Neuronal stem cell (in vitro differentiated cells): ENCODE measurements at regions not wholly inside any gene's neighbourhood (a gene's known extent, or its start where the extent isn't known, plus 50 kb on each side); places are given as distances from the start of the nearest gene placed in this dataset.

Experiments
- DNase-seq: peaks from one replicate; pipeline ENCODE4 v3.0.0-alpha.2; 2013; ENCODE audit warnings: low spot score
- H2AFZ ChIP-seq: one replicate; pipeline ENCODE4 v1.6.1; 2013; ENCODE audit warnings: mild to moderate bottlenecking, low read length, inconsistent platforms
- H2AK5ac ChIP-seq: 2 replicates; pipeline ENCODE4 v1.6.1; 2013; ENCODE audit warnings: low read depth, mild to moderate bottlenecking, inconsistent platforms, low read length, moderate library complexity, mixed read lengths
- H2BK120ac ChIP-seq: 2 replicates; pipeline ENCODE4 v1.6.1; 2013; ENCODE audit warnings: low read depth, mild to moderate bottlenecking, inconsistent platforms, low read length, moderate library complexity, mixed read lengths
- H2BK12ac ChIP-seq: one replicate; pipeline ENCODE4 v1.6.1; 2013; ENCODE audit warnings: low read length, inconsistent platforms
- H2BK15ac ChIP-seq: 2 replicates; pipeline ENCODE4 v1.6.1; 2013; ENCODE audit warnings: mild to moderate bottlenecking, low read length, inconsistent platforms, mixed read lengths
- H2BK5ac ChIP-seq: one replicate; pipeline ENCODE4 v1.6.1; 2013; ENCODE audit warnings: inconsistent platforms, mild to moderate bottlenecking, low read length, moderate library complexity
- H3K14ac ChIP-seq: one replicate; pipeline ENCODE4 v1.6.1; 2013; ENCODE audit warnings: low read length, inconsistent platforms
- H3K18ac ChIP-seq: 2 replicates; pipeline ENCODE4 v1.6.1; 2013; ENCODE audit warnings: low read length, inconsistent platforms
- H3K23ac ChIP-seq: 2 replicates; pipeline ENCODE4 v1.6.1; 2013; ENCODE audit warnings: low read depth, mild to moderate bottlenecking, mixed read lengths, low read length, inconsistent platforms; ENCODE audit not compliant: poor library complexity
- H3K27ac ChIP-seq: replicated peaks from 3 replicates; pipeline ENCODE4 v1.5.1; 2013; ENCODE audit warnings: low read length, inconsistent platforms
- H3K27me3 ChIP-seq, 3 experiments: 2 replicates each; pipeline ENCODE4 v1.6.1; 2013; ENCODE audit warnings: low read length in 3 of 3, mild to moderate bottlenecking in 2 of 3, inconsistent platforms in 1 of 3, low read depth in 1 of 3, mixed read lengths in 1 of 3, moderate library complexity in 1 of 3; ENCODE audit not compliant: control insufficient read depth in 3 of 3, insufficient read depth in 3 of 3
- H3K36me3 ChIP-seq, 2 donors: replicated peaks in 1 of 2; 2 replicates each; pipeline ENCODE4 v1.6.1; 2013; ENCODE audit warnings: low read length in 2 of 2; ENCODE audit not compliant: control insufficient read depth in 2 of 2, insufficient read depth in 2 of 2
- H3K4ac ChIP-seq: 2 replicates; pipeline ENCODE4 v1.6.1; 2013; ENCODE audit warnings: inconsistent platforms, mild to moderate bottlenecking, low read length, moderate library complexity
- H3K4me1 ChIP-seq, 2 donors: 1 replicate in 1 of 2; 2 replicates in 1 of 2; pipeline ENCODE4 v1.6.1; 2013; ENCODE audit warnings: low read length in 2 of 2, low read depth in 1 of 2; ENCODE audit not compliant: control insufficient read depth in 2 of 2, insufficient read depth in 1 of 2
- H3K4me2 ChIP-seq: one replicate; pipeline ENCODE4 v1.6.1; 2013; ENCODE audit warnings: mild to moderate bottlenecking, low read length, inconsistent platforms; ENCODE audit not compliant: insufficient read depth, poor library complexity, severe bottlenecking
- H3K4me3 ChIP-seq, 2 donors: 2 replicates each; pipeline ENCODE4 v1.5.1; 2013; ENCODE audit warnings: low read length in 2 of 2, mild to moderate bottlenecking in 2 of 2, inconsistent platforms in 1 of 2, moderate library complexity in 1 of 2
- H3K79me1 ChIP-seq: one replicate; pipeline ENCODE4 v1.6.1; 2013; ENCODE audit warnings: low read depth, mild to moderate bottlenecking, inconsistent platforms, low read length, moderate library complexity
- H3K9ac ChIP-seq: one replicate; pipeline ENCODE4 v1.6.1; 2013; ENCODE audit warnings: mild to moderate bottlenecking, low read depth, low read length, inconsistent platforms; ENCODE audit not compliant: poor library complexity
- H3K9me3 ChIP-seq, 2 donors: replicated peaks in 1 of 2; 2 replicates each; pipeline versions ENCODE3 to v1.6.1; 2013; ENCODE audit warnings: low read length in 2 of 2, mild to moderate bottlenecking in 2 of 2, inconsistent platforms in 1 of 2, low read depth in 1 of 2, mixed read lengths in 1 of 2, moderate library complexity in 1 of 2; ENCODE audit not compliant: control insufficient read depth in 2 of 2, insufficient read depth in 1 of 2
- H4K8ac ChIP-seq: one replicate; pipeline ENCODE4 v1.6.1; 2013; ENCODE audit warnings: low read depth, mild to moderate bottlenecking, inconsistent platforms, low read length, moderate library complexity
- H4K91ac ChIP-seq: one replicate; pipeline ENCODE4 v1.6.1; 2013; ENCODE audit warnings: low read length, low read depth, mild to moderate bottlenecking, inconsistent platforms; ENCODE audit not compliant: poor library complexity
- WGBS, 2 donors: extraction: QIAGEN DNeasy Blood & Tissue Kit; methylation state at CpG; one replicate each; pipeline ENCODE4 v1.1.7; 2013; ENCODE audit warnings: missing lambda C conversion rate in 2 of 2, mixed read lengths in 1 of 2; ENCODE audit not compliant: insufficient read length in 2 of 2, insufficient replicate concordance in 1 of 2; ENCODE audit errors: extremely low coverage in 2 of 2; 5-methylcytosine and 5-hydroxymethylcytosine counted together

DNA sequence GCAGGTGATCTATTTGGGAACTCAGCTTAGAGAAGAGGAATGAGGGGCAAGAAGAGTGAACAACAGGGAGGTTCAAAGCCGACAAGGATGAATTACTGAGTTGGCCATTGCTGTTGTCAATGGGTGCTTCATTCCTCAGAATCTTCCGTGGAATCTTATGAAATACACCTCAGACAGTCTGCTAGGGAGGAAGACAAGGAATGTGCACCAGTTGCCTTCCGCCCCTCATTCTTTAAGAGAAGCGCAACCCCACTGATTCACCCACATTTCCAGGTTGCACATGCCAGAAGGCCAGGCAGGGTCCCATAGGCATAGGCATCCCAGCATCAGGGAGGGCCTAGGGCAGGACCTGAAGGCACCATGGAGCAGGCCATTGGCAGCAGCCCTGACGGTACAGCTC lies 127.5 kb upstream of the TNFAIP3 start:
- DNase-seq: no peak
- Histone ChIP-seq H3K9ac (no peak overlapping the region), H3K27ac (no peak overlapping the region), H3K27me3 (no peaks in the 10 kb centered on the region), H4K8ac (no peak overlapping the region), H3K14ac (no peak overlapping the region), H2AK5ac (no peak overlapping the region), H3K23ac (no peak overlapping the region), H3K79me1 (no peaks in the 10 kb centered on the region), H2BK120ac (no peak overlapping the region), H4K91ac (no peak overlapping the region), H2BK5ac (no peak overlapping the region), H2BK12ac (no peak overlapping the region), H3K18ac (no peak overlapping the region), H3K4me3 (no peak overlapping the region), H2AFZ (peak overlapping the region; percentile 6), H3K4me1 (no peaks in the 10 kb centered on the region), H2BK15ac (no peak overlapping the region), H3K36me3 (no peaks in the 10 kb centered on the region), H3K9me3 (no peaks in the 10 kb centered on the region), H3K4me2 (no peak overlapping the region), H3K4ac (no peak overlapping the region)
- WGBS, 2 donors: no CpG with 5 or more reads among the region's 5 CpGs

DNA sequence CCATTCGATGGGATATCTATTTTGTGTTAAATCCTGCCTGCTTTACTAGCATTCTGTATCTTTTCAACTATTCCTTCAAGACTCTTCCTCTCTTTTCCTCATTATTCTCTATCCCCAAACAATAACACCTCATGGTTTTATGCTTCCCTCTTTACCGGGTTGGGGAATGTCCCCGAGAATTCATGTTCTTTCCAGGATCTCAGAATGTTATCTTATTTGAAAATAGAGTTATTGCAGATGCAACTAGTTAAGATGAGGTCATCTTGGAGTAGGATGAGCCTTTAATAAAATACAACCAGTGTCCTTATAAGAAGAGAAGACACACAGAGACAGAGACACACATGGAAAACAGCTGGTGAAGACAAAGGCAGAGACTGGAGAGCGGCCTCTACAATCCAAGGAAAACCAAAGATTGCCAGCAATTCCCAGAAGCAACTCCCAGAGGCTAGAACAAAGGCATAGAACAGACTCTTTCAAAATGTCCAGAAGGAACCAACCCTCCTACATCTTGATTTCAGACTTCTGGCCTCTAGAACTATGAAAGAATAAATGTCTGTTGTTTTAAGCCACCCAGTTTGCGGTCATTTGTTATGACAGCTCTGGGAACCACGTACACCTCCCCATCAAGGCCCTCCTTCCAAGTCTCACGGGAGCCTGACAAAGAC lies 126.8 kb upstream of the TNFAIP3 start:
- Histone ChIP-seq H3K4me3 (no peak overlapping the region), H3K4ac (no peak overlapping the region), H3K23ac (no peak overlapping the region), H2BK120ac (no peak overlapping the region), H4K91ac (no peak overlapping the region), H3K14ac (no peak overlapping the region), H3K18ac (no peak overlapping the region), H3K9me3 (no peaks in the 10 kb centered on the region), H2BK15ac (no peak overlapping the region), H2BK5ac (no peak overlapping the region), H3K36me3 (no peaks in the 10 kb centered on the region), H4K8ac (no peak overlapping the region), H3K4me2 (no peak overlapping the region), H3K27me3 (no peaks in the 10 kb centered on the region), H3K4me1 (no peaks in the 10 kb centered on the region), H2AK5ac (no peak overlapping the region), H2BK12ac (no peak overlapping the region), H3K27ac (no peak overlapping the region), H2AFZ (no peak overlapping the region), H3K9ac (no peak overlapping the region), H3K79me1 (no peaks in the 10 kb centered on the region)
- DNase-seq: no peak
- no CpG with 5 or more reads among the region's 7 CpGs for WGBS, 2 donors

DNA sequence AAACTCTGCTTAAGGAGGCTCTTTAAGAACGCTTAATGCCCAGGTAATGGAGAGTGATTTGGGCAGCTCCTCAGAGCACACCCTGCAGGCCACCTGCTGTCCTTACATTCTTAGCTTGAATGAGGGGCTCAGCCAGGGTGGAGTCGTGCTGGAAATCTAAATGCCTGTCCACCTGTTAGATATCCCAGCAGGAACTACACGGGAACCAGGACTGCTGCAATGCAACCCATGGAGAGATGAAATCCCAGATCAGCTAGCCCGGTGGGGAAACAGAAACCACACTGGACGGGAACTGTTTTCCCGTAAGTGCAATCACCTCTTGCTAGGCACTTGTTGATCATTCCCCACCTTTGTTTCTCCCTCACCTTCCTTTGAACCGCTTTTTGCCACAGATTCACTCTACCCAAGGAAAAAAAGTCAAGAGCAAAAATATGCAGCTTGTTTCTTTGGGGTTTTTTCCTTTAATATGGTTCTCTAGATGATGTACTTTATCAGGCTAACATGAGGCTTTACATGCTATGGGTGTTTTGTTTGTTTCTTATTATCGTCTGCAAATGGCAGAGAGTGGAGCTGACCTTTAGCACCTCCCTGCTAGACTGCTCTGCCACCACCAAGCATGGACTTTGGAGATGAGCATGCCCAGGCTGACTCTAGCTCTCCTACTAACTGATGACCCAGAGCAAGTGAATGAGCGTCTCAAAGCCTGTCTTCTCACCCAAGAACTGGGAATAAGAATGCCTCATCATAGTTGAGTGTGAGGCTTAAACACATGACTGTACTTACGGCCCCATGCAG lies 125.9 kb upstream of the TNFAIP3 start:
- no peak for DNase-seq
- Histone ChIP-seq H3K23ac (no peak overlapping the region), H3K27ac (no peak overlapping the region), H3K4me2 (no peak overlapping the region), H4K91ac (no peak overlapping the region), H2BK120ac (no peak overlapping the region), H2BK15ac (no peak overlapping the region), H3K4me3 (no peak overlapping the region), H2BK12ac (no peak overlapping the region), H3K4me1 (no peaks in the 10 kb centered on the region), H3K4ac (no peak overlapping the region), H3K9me3 (no peaks in the 10 kb centered on the region), H3K27me3 (no peaks in the 10 kb centered on the region), H3K18ac (no peak overlapping the region), H3K9ac (no peak overlapping the region), H2AFZ (no peak overlapping the region), H3K79me1 (no peaks in the 10 kb centered on the region), H4K8ac (no peak overlapping the region), H3K14ac (no peak overlapping the region), H2BK5ac (no peak overlapping the region), H2AK5ac (no peak overlapping the region), H3K36me3 (no peaks in the 10 kb centered on the region)
- no CpG with 5 or more reads among the region's 10 CpGs for WGBS, 2 donors

DNA sequence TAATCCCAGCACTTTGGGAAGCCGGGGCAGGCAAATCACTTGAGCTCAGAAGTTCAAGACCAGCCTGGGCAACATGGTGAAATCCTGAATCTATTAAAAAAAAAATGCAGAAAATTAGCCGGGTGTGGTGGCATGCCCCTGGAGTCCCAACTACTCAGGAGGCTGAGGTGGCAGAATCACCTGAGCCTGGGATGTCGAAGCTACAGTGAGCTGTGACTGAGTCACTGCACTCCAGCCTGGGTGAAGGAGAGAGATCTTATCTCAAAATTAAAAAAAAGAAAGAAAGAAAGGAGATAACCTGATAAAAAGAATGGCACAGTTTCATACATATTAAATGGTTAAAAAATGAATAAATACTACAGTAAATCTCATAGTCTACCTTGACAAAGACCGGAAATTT lies 123.6 kb upstream of the TNFAIP3 start:
- Histone ChIP-seq H2BK15ac (no peak overlapping the region), H3K14ac (no peak overlapping the region), H2BK120ac (no peak overlapping the region), H4K91ac (no peak overlapping the region), H3K79me1 (no peaks in the 10 kb centered on the region), H4K8ac (no peak overlapping the region), H3K27ac (no peak overlapping the region), H3K4me1 (no peaks in the 10 kb centered on the region), H3K23ac (no peak overlapping the region), H3K9ac (no peak overlapping the region), H3K9me3 (no peaks in the 10 kb centered on the region), H3K4me3 (no peak overlapping the region), H3K18ac (no peak overlapping the region), H3K27me3 (no peaks in the 10 kb centered on the region), H2AFZ (no peak overlapping the region), H3K36me3 (no peaks in the 10 kb centered on the region), H2AK5ac (no peak overlapping the region), H3K4ac (no peak overlapping the region), H3K4me2 (no peak overlapping the region), H2BK12ac (no peak overlapping the region), H2BK5ac (no peak overlapping the region)
- WGBS, 2 donors: no CpG with 5 or more reads among the region's 4 CpGs
- DNase-seq: no peak
